Left kidney (tissue), 1 donor: ENCODE measurements at regions not wholly inside any gene's neighbourhood (a gene's known extent, or its start where the extent isn't known, plus 50 kb on each side); places are given as distances from the start of the nearest gene placed in this dataset.
"Not testable (repeated sequence)": the region's sequence is repeated elsewhere in the genome, so short reads cannot be mapped to it uniquely, and the experiment has no call there.

Experiments
- DNase-seq: peaks from one replicate; pipeline ENCODE4 v3.0.0-alpha.2; 2013

GRCh38 chr7:132029369-132030085 lies 473.1 kb upstream of the PODXL start:
- DNase-seq, result no peak

- no peak for DNase-seq
Measured at GRCh38 chr7:132028144-132028920, 471.9 kb upstream of the PODXL start.

- DNase-seq, result no peak
Measured at GRCh38 chr7:132024290-132024689, 467.9 kb upstream of the PODXL start.

- DNase-seq, result no peak
Measured at GRCh38 chr7:132023466-132023865, 467.0 kb upstream of the PODXL start.

GRCh38 chr7:132022188-132022587 lies 465.8 kb upstream of the PODXL start:
- no peak for DNase-seq

- DNase-seq, result no peak
Measured at GRCh38 chr7:132019703-132020102, 463.3 kb upstream of the PODXL start.

- DNase-seq, result no peak
Measured at GRCh38 chr7:132009778-132010177, 453.4 kb upstream of the PODXL start.

- peak; percentile 8 for DNase-seq
Measured at GRCh38 chr7:132004529-132004928, 448.1 kb upstream of the PODXL start.

- DNase-seq, result no peak
Measured at GRCh38 chr7:132002343-132002968, 446.0 kb upstream of the PODXL start.

GRCh38 chr7:132001146-132001545 lies 444.7 kb upstream of the PODXL start:
- DNase-seq, result no peak

GRCh38 chr7:131999193-131999592 lies 442.8 kb upstream of the PODXL start:
- DNase-seq, result no peak

GRCh38 chr7:131995324-131995723 lies 438.9 kb upstream of the PODXL start:
- no peak for DNase-seq

GRCh38 chr7:131981069-131981468 lies 424.6 kb upstream of the PODXL start:
- not testable (repeated sequence) for DNase-seq

- not testable (repeated sequence) for DNase-seq
Measured at GRCh38 chr7:131978118-131978517, 421.7 kb upstream of the PODXL start.

- no peak for DNase-seq
Measured at GRCh38 chr7:131976411-131976810, 420.0 kb upstream of the PODXL start.

GRCh38 chr7:131974671-131975070 lies 418.2 kb upstream of the PODXL start:
- no peak for DNase-seq

- DNase-seq, result no peak
Measured at GRCh38 chr7:131972251-131972650, 415.8 kb upstream of the PODXL start.

GRCh38 chr7:131970602-131971001 lies 414.2 kb upstream of the PODXL start:
- no peak for DNase-seq

- no peak for DNase-seq
Measured at GRCh38 chr7:131969560-131969959, 413.1 kb upstream of the PODXL start.

GRCh38 chr7:131967216-131967730 lies 410.8 kb upstream of the PODXL start:
- no peak for DNase-seq

- no peak for DNase-seq
Measured at GRCh38 chr7:131964203-131964602, 407.8 kb upstream of the PODXL start.

GRCh38 chr7:131961054-131961680 lies 404.7 kb upstream of the PODXL start:
- no peak for DNase-seq
